Stimulated activated CD4-positive, alpha-beta T cell treated with anti-CD3 and anti-CD28 coated beads, Interleukin-15, amount 100 ng/mL, for 24 hours (primary cell): ENCODE measurements at regions not wholly inside any gene's neighbourhood (a gene's known extent, or its start where the extent isn't known, plus 50 kb on each side); places are given as distances from the start of the nearest gene placed in this dataset.
"Not testable (repeated sequence)": the region's sequence is repeated elsewhere in the genome, so short reads cannot be mapped to it uniquely, and the experiment has no call there.

Source experiments
- DNase-seq: peaks from one replicate; pipeline ENCODE4 v3.0.0-alpha.2; 2020

DNA sequence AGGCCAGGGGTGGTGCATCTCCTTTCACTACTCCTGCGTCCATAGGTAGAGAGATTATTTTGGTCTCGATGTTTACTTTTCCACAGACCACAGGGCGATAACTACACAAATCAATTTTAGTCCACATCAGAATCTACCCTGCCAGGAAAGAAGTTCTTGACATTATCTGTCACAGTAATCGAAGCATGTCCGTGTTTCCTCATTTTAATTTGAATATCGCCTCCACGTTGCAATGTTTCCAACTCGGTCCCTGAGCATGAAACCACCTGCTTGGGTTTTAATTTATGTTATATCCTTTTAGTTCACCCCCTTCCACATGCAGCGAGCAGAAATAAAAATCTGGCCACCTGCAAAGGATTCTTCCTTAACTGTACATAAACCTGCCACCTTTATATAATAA lies 100.1 kb upstream of the ATXN3L start:
- DNase-seq: no peak

DNA sequence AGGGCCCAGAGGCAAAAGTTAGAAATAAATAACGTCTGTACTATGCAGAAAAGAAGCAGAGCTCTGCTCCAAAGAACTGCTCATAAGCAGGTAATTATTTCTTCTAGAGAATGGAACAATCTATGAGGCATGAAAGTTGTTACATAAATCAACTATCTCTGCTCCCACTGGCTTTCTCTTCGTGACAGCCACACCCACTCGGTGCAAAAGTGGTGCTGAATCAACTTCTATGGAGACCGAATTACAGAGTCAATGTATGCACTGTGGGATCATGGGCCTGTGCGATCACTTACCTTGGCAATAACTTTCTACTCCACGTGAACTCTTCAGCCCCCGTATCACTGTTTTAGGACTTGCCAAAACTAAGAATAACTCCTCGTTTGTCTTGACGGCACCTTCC lies 99.4 kb upstream of the ATXN3L start:
- DNase-seq: no peak

DNA sequence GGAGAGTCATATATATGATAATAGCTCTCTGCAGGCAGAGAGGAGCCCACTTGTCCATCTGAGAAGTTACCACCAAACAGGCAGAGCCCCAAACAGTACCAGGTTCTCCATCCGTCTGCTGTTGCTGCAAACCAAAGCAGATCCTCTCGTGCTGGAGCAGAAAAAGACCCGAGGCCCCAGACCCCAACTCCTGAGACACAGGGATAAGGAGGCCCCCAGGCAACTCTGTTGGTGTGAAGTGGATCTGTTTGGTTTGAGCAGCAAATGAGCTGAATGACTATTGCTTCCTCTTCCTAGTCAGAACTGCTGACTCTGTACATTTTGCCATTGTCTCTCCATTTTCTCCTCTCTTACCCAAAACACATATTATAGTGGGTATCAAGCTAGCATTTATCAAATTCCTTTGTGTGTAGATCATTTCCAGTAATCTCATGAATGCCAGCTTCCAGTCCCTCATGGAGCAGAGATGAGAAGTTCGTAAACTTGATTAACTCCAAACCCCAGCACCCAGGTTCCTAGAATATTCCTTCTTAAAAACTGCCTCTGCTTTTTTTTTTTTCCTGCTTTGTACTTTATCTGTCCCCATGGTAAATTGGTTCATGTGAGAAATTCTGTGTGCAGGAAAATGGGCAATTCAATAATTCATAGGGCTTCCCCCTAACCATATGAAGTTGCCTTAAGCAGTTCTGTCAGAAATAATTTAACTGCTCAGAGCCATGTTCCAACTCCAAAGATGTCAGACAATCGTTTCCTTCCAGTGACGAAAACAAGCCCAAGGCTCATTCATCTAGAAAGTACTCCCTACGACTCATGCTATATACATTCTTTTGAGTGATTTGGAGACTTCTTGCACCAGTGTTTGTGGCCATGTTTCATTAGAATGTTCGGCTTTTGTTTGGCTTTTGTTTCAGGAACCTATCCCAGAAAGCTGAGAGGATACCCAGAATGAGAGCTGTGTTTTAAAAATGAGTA lies 98.6 kb upstream of the ATXN3L start:
- DNase-seq: no peak

DNA sequence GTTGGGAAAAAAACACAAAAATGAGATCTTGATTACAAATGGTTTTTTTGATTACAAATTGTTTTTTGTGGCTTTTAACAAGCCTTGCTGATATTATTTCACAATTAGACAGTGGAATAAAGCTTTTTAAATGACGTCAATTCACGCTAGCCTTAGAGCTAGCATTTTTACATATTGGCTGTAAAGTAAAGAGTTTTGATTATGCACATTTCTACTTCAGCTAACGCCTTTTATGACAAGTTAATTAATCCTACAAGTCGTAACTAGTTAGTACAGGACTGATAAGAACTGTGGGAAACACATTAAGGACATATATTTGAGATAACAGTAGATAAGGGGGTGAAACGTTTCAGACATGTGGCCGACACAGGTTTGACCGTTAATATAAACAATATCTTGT lies 95.7 kb upstream of the ATXN3L start:
- DNase-seq: no peak

DNA sequence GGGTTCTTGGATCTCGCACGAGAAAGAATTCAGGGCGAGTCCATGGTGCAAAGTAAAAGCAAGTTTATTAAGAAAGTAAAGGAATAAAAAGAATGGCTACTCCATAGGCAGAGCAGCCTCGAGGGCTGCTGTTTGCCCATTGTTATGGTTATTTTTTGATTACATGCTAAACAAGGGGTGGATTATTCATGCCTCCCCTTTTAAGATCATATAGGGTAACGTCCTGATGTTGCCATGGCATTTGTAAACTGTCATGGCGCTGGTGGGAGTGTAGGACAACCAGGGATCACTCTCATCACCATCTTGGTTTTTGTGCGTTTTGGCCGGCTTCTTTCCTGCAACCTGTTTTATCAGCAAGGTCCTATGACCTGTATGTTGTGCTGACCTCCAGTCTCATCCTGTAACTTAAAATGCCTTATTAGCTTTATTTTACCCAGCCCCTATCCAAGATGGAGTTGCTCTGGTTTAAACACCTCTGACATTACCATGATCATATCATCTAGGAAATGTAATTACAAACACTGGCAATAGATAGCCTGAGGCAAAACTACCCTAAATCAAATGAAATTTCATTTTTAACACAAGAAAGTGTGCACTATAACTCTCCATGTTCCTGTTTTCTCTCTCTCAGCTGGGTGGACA lies 94.3 kb upstream of the ATXN3L start:
- DNase-seq: no peak

DNA sequence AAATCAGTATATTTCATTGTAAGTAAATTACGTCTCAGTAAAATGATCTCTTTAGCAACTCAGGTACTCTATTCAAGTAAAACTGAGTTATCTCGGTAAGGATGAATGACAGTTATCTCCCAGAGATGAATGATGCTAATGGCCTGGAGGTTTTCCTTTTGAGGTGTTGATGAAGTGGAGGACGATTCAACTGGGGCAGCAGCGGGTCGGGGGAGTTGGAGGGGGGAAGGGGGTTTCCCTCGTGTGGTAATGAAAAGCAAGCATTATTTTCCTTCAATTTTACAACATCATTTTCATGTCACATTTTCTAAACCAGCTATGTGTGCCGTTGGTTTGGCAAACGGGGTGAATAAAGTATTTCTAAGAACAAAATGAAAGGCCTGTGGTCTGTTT lies 92.4 kb upstream of the ATXN3L start:
- DNase-seq: no peak

DNA sequence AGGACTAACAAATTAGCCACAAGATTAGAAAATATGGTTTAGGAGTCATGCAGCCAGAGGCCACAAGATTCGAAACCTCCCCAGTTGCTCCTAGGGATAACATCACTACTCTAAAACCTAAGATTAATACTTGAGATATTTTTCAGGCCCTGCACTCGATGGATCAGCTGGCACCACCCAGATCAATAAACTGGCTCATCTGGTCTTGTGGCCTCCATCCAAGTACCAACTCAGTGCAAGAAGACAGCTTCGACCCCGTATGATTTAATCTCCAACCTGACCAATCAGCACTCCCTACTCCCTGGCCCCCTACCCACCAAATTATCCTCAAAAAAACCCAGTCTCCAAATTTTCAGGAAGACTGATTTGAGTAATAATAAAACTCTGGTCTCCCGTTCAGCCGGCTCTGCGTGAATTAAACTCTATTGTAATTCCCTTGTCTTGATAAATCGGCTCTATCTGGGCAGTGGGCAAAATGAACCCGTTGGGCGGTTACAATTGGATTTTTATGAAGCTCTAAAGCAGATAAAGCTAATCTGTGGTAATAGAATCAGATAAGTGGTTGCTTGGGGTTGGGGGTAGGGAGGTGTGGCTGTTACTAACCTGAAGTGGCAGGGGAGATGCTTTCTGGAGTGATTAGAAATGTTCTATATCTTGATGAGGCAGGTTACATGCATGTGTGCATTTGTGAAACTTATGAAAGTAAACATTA lies 91.8 kb upstream of the ATXN3L start:
- no peak for DNase-seq

DNA sequence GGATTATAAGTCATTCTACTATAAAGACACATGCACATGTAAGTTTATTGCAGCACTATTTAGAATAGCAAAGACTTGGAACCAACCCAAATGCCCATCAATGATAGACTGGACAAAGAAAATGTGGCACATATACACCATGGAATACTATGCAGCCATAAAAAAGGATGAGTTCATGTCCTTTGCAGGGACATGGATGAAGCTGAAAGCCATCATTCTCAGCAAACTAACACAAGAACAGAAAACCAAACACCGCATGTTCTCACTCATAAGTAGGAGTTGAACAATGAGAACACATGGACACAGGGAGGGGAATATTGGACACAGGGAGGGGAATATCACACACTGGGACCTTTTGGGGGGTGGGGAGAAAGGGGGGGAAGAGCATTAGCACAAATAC lies 88.7 kb upstream of the ATXN3L start:
- not testable (repeated sequence) for DNase-seq

DNA sequence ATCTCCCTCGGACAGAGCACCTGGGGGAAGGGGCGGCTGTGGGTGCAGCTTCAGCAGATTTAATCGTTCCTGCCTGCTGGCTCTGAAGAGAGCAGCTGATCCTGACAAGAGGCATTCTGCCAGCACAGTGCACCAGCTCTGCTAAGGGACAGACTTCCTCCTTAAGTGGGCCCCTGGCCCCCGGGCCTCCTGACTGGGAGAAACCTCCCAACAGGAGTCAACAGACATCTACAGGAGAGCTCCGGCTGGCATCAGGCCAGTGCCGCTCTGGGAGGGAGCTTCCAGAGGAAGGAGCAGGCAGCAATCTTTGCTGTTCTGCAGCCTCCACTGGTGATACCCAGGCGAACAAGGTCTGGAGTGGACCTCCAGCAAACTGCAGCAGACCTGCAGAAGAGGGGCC lies 84.9 kb upstream of the ATXN3L start:
- not testable (repeated sequence) for DNase-seq

DNA sequence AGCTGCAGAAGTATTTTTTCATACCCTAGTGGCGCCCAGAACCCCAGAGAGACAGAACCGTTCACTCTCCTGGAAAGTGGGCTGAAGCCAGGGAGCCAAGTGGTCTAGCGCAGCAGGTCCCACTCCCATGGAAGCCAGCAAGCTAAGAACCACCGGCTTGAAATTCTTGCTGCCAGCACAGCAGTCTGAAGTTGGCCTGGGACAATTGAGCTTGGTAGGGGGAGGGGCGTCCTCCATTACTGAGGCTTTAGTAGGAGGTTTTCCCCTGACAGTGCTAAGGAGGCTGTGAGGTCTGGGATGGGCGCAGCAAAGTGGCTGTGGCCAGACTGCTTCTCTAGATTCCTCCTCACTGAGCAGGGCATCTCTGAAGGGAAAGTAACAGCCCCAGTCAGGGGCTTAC lies 84.5 kb upstream of the ATXN3L start:
- DNase-seq: no peak

DNA sequence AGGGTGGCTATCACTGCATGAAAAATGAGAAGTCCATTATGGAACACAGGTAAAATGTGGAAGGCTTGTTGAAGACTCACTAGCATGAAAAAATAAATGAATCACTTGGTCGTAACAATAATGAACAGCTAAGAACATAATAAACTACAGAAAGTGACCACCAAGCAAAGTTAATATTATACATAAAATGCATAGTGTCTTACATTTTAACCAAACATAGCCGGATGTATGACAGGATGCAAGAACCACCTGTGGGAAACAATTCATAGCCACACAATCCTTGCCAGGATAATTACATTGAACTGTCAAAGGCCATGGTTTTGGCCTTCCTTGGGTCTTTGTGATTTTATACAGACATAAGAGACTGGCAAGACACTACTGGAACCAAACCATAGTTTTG lies 81.9 kb upstream of the ATXN3L start:
- no peak for DNase-seq

DNA sequence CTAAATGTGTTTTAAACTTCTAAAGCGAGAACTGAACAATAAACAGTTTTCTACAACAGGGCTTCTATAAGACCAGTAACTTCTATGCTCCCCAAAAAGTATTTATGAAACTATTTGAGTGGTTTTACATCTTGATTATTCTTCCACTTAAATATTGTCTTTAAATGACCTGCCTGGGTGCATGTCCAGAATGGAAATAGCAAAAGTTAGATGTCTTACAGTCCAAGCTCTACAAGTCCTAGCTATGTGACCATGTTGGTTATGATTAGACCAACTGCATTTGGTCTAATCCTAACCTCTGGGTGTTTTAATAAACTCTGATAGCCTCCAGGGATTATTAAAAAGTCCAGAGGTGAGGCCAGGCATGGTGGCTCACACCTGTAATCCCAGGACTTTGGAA lies 79.0 kb upstream of the ATXN3L start:
- no peak for DNase-seq

DNA sequence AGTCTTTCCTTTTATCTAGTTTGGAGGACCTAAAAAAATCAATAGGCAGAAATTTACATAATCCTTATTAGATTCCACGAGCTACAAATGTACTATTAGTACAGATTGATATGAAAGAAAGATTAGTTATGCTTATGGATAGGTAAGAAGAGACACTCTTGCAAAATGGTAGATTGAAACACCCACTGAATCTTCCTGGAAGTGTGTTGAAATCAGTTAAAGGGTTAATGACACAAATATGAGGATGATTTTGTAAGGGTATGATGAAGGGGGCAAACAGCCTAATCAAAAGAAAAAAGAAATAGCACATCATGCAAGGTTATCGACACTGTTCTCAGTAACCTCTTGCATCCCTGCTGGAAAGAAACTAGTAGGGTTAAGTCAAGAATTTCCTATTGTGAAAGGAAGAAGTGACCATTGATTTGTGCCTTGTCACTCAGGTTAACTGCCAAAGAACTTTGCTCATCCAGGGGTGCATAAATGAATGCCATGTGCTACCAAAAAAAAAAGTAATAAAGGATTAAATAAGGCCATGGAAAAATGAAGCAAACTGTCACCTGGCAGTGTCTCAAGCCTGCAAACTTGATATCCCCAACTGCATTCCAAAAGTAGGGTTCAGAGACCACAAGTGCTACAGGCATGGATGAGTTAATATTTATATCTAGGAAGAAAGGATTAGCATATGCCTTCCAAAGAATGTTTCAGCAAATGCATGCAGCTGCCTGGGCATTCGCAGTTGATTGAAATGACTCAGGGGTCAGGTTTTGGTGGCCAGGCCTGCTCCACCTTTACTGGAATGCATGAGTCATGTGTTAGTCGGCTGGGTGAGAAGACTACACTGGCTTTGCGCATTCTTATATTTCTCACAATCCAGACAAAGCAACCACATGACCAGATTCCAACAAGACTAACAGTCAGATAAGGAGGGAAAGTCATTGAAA lies 78.3 kb upstream of the ATXN3L start:
- peak; percentile 39 for DNase-seq

DNA sequence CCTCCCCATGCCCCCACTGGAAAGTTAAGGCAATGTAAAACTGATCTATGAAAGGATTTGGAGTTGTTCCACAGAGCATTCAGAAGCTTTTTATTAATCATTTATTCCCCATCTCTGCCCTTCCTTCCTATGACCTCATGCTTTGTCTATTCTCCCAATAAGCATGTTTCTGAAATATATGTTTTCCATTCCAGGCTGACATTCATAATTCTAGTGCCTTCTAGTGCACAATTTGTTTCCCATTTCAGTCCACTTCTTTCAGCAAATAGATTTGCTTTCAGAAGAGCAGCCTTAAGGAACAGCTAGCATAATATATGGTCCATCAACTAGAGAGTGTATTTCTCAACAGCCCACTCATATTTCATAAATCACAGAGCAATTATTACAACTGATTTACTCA lies 77.1 kb upstream of the ATXN3L start:
- DNase-seq: no peak

DNA sequence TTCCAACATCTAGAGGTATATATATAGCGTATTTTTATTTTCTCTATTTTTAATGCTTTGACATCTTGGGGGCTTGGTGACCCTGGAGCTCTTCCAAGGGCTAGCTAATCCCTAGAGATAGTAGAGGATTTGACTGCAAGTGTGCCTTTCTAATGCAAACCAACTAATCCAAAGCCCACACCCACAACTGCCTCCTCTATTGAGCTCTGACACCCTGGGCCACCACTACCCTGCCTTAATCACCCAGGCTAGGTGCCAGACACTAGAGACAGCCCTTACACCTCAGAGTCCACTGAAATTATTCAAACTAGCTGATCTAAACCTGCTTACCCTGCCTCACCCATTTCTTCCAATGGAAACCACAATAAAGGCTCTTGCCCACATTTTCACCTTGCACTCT lies 69.6 kb upstream of the ATXN3L start:
- DNase-seq: no peak

DNA sequence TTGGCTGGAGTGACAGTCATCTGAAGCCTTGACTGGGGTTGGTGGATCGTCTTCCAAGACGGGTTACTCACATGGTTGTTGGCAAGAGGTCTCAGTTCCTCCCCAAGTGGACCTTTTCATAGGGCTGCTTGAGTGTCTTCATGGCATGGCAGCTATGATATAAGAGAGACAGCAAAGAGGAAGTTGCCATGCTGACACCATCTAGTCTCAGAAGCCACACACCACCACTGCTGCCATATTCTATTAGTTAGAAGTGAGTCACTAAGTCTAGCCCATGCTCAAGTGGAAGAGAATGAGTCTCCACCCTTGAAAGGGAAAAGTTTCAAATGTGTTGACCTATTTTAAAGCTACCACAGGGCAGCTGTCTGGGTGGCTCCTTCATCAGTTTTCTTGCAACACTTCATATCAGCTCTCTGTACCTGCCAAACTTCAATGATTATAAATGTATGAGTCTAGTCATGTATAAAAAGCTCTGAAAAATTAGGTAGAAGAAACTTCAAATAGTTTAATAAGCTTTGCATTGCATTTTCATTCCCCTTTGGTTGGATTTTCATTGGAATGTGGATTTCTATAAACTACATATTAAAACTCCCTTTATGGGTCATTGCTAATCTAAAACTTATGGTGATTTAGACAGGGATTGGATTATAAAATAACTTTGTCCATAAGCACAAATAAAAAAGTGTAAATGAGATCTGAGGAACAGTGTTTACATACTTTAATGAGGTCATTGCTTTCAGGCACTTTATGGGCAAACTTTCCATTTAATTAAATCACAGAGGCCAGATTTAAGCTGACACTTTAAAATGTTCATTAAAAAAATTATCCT lies 68.0 kb upstream of the ATXN3L start:
- DNase-seq: peak; percentile 5

DNA sequence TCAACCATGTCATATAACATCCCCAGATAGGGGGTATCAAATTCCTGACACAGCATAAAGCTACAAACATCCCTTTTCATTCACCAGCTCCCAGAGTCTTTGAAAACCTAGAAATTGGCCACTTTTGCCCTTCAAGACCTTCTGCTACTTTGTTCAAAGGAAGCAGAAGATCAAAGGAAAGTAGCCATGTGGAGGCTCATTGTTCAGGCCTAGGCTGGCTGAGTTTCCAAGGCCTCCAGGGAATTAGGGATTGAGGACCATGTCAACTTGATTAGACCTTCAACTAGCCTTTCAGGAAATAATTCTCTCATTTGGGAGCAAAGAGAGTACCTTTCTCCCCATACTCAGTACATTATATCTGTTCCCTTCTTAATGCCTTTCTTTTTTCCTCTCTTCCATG lies 66.8 kb upstream of the ATXN3L start:
- DNase-seq: no peak

DNA sequence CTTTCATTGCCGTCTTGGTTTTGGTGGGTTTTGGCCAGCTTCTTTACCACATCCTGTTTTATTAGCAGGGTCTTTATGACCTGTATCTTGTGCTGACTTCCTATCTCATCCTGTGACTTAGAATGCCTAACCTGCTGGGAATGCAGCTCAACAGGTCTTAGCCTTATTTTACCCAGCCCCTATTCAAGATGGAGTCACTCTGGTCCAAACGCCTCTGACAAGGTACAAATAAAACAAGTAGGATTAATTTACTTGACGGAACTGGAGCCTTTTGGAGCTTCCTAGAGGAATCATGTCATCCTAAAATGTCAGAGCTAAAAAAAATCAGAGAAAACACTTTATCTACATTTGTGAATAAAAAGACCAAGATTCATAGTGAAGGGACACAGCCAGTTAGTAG lies 66.2 kb upstream of the ATXN3L start:
- DNase-seq: no peak

DNA sequence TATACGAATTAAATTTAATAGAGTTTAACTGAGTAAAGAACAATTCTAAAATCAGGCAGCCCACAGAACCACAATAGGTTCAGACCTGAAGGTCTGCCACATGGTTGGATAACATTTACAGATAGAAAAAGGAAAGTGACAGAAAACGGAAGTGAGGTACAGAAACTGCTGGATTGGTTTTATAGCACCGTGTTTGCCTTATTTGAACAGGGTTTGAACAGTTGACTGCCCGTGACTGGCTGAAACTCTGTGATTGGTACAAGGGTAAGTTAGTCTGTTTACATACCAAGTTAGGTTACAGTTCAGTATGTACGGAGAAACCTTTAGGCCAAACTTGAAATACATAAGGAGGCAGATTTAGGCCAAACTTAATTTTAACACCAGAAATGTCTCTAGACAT lies 64.1 kb upstream of the ATXN3L start:
- no peak for DNase-seq

DNA sequence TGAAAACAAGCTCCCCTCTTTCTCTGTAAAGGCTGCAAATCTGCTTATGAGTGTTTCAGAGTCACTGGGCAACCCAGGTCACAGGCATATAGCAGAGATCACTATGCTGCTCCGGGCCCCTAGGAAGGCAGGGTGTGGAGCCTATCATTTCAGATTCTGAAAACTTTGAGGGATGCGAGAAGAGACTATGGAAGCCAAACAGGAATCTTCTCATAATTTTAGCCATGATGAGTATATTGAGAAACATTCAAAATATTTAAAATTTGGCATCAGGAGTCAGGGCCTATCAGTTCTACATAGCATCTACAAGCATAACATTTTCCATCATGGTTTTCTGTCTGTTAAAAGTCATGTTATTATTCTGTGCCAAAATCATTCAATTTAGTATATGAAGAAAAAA lies 61.7 kb upstream of the ATXN3L start:
- no peak for DNase-seq

DNA sequence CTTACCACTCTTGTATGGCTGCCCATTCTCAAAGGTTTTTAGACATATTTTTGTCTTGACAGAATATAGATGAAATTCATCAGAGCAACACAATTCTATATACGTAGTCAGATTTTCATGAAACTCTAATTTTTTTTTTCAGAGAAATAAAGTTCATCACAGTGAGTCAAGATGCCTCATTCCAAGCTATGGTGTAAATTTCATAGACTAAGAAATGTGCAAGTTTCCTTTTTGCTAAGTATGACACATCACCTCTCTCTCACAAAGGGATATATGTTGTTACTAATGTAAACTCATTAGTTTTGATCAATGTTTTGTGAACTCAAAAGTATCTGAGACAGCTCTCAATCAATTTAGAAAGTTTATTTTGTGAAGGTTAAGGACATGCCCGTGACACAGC lies 60.4 kb upstream of the ATXN3L start:
- DNase-seq: no peak
